Liver (tissue), 8 donors: ENCODE measurements at regions not wholly inside any gene's neighbourhood (a gene's known extent, or its start where the extent isn't known, plus 50 kb on each side); places are given as distances from the start of the nearest gene placed in this dataset.

Source experiments
- DNase-seq: peaks from one replicate; pipeline ENCODE4 v3.0.0-alpha.2; 2017; ENCODE audit warnings: low spot score
- H3K27ac ChIP-seq, 2 donors: one replicate each; pipeline ENCODE4 v1.7.0; 2013; ENCODE audit warnings: inconsistent platforms in 2 of 2, low read length in 2 of 2, control low read depth in 1 of 2, low read depth in 1 of 2, mild to moderate bottlenecking in 1 of 2
- H3K27me3 ChIP-seq, 4 donors: one replicate each; pipeline versions ENCODE4 v1.6.1 to v1.7.0; 2013; ENCODE audit warnings: low read length in 3 of 4, inconsistent platforms in 1 of 4, mild to moderate bottlenecking in 1 of 4, moderate library complexity in 1 of 4; ENCODE audit not compliant: control insufficient read depth in 4 of 4, insufficient read depth in 4 of 4
- H3K36me3 ChIP-seq, 4 donors: one replicate each; pipeline versions ENCODE4 v1.6.1 to v1.7.0; 2013; ENCODE audit warnings: low read length in 3 of 4, mild to moderate bottlenecking in 3 of 4, low read depth in 1 of 4, moderate library complexity in 1 of 4; ENCODE audit not compliant: control insufficient read depth in 4 of 4, insufficient read depth in 3 of 4
- H3K4me1 ChIP-seq, 4 donors: one replicate each; pipeline versions ENCODE4 v1.6.1 to v1.7.0; 2013; ENCODE audit warnings: low read length in 3 of 4, mild to moderate bottlenecking in 3 of 4, moderate library complexity in 1 of 4; ENCODE audit not compliant: control insufficient read depth in 4 of 4, insufficient read depth in 4 of 4
- H3K4me3 ChIP-seq, 3 donors: one replicate each; pipeline versions ENCODE4 v1.6.1 to v1.7.0; 2013; ENCODE audit warnings: low read length in 3 of 3, control low read depth in 1 of 3, low read depth in 1 of 3, mild to moderate bottlenecking in 1 of 3
- H3K9ac ChIP-seq, 2 donors: one replicate each; pipeline ENCODE4 v1.7.0; 2013; ENCODE audit warnings: low read length in 2 of 2, mild to moderate bottlenecking in 2 of 2, moderate library complexity in 2 of 2, control low read depth in 1 of 2, low read depth in 1 of 2
- H3K9me3 ChIP-seq, 4 donors: one replicate each; pipeline versions ENCODE4 v1.6.1 to v1.7.0; 2013; ENCODE audit warnings: low read length in 3 of 4; ENCODE audit not compliant: control insufficient read depth in 4 of 4
- ATF3 ChIP-seq: IDR thresholded peaks from 2 replicates; pipeline ENCODE4 v1.6.1; 2016; ENCODE audit warnings: antibody characterized with exemption
- CTCF ChIP-seq: fragments of 150-350 bp; IDR thresholded peaks from 2 replicates; pipeline ENCODE4 v1.5.1; 2017; ENCODE audit warnings: improper control_type of control experiment, low read depth, low read length; ENCODE audit not compliant: missing input control
- EGR1 ChIP-seq, 2 donors: IDR thresholded peaks; 2 replicates each; pipeline ENCODE4 v1.6.1; 2016 to 2018; ENCODE audit warnings: antibody characterized with exemption in 2 of 2, low read depth in 2 of 2
- FOXA1 ChIP-seq: IDR thresholded peaks from 2 replicates; pipeline ENCODE4 v1.6.1; 2016; ENCODE audit warnings: antibody characterized with exemption
- FOXA2 ChIP-seq: IDR thresholded peaks from 2 replicates; pipeline ENCODE4 v1.6.1; 2016; ENCODE audit warnings: antibody characterized with exemption
- GABPA ChIP-seq, 2 donors: IDR thresholded peaks in 1 of 2; conservative IDR thresholded peaks in 1 of 2; 2 replicates each; pipeline ENCODE4 v1.6.1; 2016; ENCODE audit warnings: antibody characterized with exemption in 2 of 2, mild to moderate bottlenecking in 1 of 2, moderate library complexity in 1 of 2
- HNF4A ChIP-seq, 2 donors: conservative IDR thresholded peaks; 2 replicates each; pipeline ENCODE4 v1.6.1; 2016; ENCODE audit warnings: antibody characterized with exemption in 2 of 2, mild to moderate bottlenecking in 2 of 2
- HNF4G ChIP-seq: IDR thresholded peaks from 2 replicates; pipeline ENCODE4 v1.6.1; 2016; ENCODE audit warnings: antibody characterized with exemption
- JUND ChIP-seq, 2 donors: IDR thresholded peaks; 2 replicates each; pipeline ENCODE4 v1.6.1; 2016; ENCODE audit warnings: antibody characterized with exemption in 2 of 2
- MAX ChIP-seq: IDR thresholded peaks from 2 replicates; pipeline ENCODE4 v1.6.1; 2016; ENCODE audit warnings: antibody characterized with exemption
- NR2F2 ChIP-seq: IDR thresholded peaks from 2 replicates; pipeline ENCODE4 v1.6.1; 2016; ENCODE audit warnings: antibody characterized with exemption
- RAD21 ChIP-seq, 2 donors: IDR thresholded peaks; 2 replicates each; pipeline ENCODE4 v1.6.1; 2016; ENCODE audit warnings: antibody characterized with exemption in 2 of 2, mild to moderate bottlenecking in 2 of 2
- REST ChIP-seq: IDR thresholded peaks from 2 replicates; pipeline ENCODE4 v1.6.1; 2016; ENCODE audit warnings: antibody characterized with exemption, mild to moderate bottlenecking
- RXRA ChIP-seq, 2 donors: IDR thresholded peaks; 2 replicates each; pipeline ENCODE4 v1.6.1; 2017 to 2018; ENCODE audit warnings: antibody characterized with exemption in 2 of 2, mild to moderate bottlenecking in 1 of 2
- SP1 ChIP-seq: IDR thresholded peaks from 2 replicates; pipeline ENCODE4 v1.6.1; 2018; ENCODE audit warnings: antibody characterized with exemption, mild to moderate bottlenecking
- TAF1 ChIP-seq: conservative IDR thresholded peaks from 2 replicates; pipeline ENCODE4 v1.6.1; 2016; ENCODE audit warnings: antibody characterized with exemption, mild to moderate bottlenecking
- YY1 ChIP-seq: IDR thresholded peaks from 2 replicates; pipeline ENCODE4 v1.6.1; 2016; ENCODE audit warnings: antibody characterized with exemption, mild to moderate bottlenecking
- ZBTB33 ChIP-seq: IDR thresholded peaks from 2 replicates; pipeline ENCODE4 v1.6.1; 2016; ENCODE audit warnings: antibody characterized with exemption
- WGBS: extraction: QIAGEN DNeasy Blood & Tissue Kit; methylation state at CpG from one replicate; pipeline ENCODE4 v1.1.7; 2013; 5-methylcytosine and 5-hydroxymethylcytosine counted together
- donor health status: healthy.
- donor health status: healthy.
- donor health status: healthy.
- donor health status: healthy.
- donor health status: healthy.

- TF ChIP-seq FOXA2 (no peak), HNF4G (no peak), HNF4A (conservative IDR thresholded peaks at IDR 0.05) (no peak), JUND (IDR thresholded peaks at IDR 0.05) (no peak), EGR1 (IDR thresholded peaks at IDR 0.05; ENCODE audit: low read depth in 2 of 2) (no peak), REST (no peak), ZBTB33 (no peak), RAD21 (IDR thresholded peaks at IDR 0.05) (no peak), CTCF (no peak), RXRA (IDR thresholded peaks at IDR 0.05) (no peak), MAX (no peak), GABPA (IDR thresholded peaks at IDR 0.05 in 1 of 2, conservative IDR thresholded peaks at IDR 0.05 in 1 of 2) (no peak), FOXA1 (no peak), SP1 (no peak), ATF3 (no peak), TAF1 (no peak), YY1 (no peak), NR2F2 (no peak)
- WGBS: 71% methylated on average over 6 of the region's 6 CpGs
- Histone ChIP-seq H3K27ac (no peak overlapping the region), H3K9me3 (no peaks in the 10 kb centered on the region), H3K4me3 (no peak overlapping the region), H3K4me1 (no peaks in the 10 kb centered on the region), H3K27me3 (no peaks in the 10 kb centered on the region), H3K9ac (no peak overlapping the region), H3K36me3 (no peaks in the 10 kb centered on the region)
- DNase-seq: no peak
Measured at GRCh38 chr5:2514484-2514883, 237.0 kb downstream of the IRX2 start.

GRCh38 chr5:2511706-2512105 lies 239.8 kb downstream of the IRX2 start:
- Histone ChIP-seq H3K9ac (no peak overlapping the region), H3K4me3 (no peak overlapping the region), H3K4me1 (no peaks in the 10 kb centered on the region), H3K9me3 (no peaks in the 10 kb centered on the region), H3K27me3 (no peaks in the 10 kb centered on the region), H3K36me3 (no peaks in the 10 kb centered on the region), H3K27ac (no peak overlapping the region)
- no peak for DNase-seq
- 68% methylated on average over 5 of the region's 5 CpGs for WGBS
- TF ChIP-seq HNF4G (no peak), TAF1 (no peak), SP1 (no peak), ZBTB33 (no peak), NR2F2 (no peak), ATF3 (no peak), REST (no peak), MAX (no peak), RXRA (IDR thresholded peaks at IDR 0.05) (no peak), FOXA1 (no peak), FOXA2 (no peak)
